Astrocyte (in vitro differentiated cells and primary cell): ENCODE measurements at regions not wholly inside any gene's neighbourhood (a gene's known extent, or its start where the extent isn't known, plus 50 kb on each side); places are given as distances from the start of the nearest gene placed in this dataset.

Experiments used
- DNase-seq: peaks from one replicate; pipeline ENCODE4 v3.0.0-alpha.2; 2010; ENCODE audit warnings: low read depth
- FAIRE-seq: peaks from 2 replicates; lab custom pipeline; 2011; peaks lifted over from hg19 to GRCh38; lab: Jason Lieb, UNC
- H2AFZ ChIP-seq: 2 replicates; pipeline ENCODE4 v1.6.0; 2012; ENCODE audit warnings: low read depth, low read length, inconsistent platforms
- H3K27ac ChIP-seq: 2 replicates; pipeline ENCODE4 v1.5.1; 2011; ENCODE audit warnings: low read depth, low read length, inconsistent platforms
- H3K27me3 ChIP-seq: 2 replicates; pipeline ENCODE4 v1.6.0; 2011; ENCODE audit warnings: low read length, inconsistent platforms; ENCODE audit not compliant: insufficient read depth
- H3K36me3 ChIP-seq: 2 replicates; pipeline ENCODE4 v1.5.1; 2011; ENCODE audit warnings: low read length, inconsistent platforms; ENCODE audit not compliant: insufficient read depth
- H3K4me1 ChIP-seq: 2 replicates; pipeline ENCODE4 v1.5.1; 2011; ENCODE audit warnings: low read length, inconsistent platforms; ENCODE audit not compliant: insufficient read depth
- H3K4me2 ChIP-seq: 2 replicates; pipeline ENCODE4 v1.6.0; 2012; ENCODE audit warnings: low read length, inconsistent platforms
- H3K4me3 ChIP-seq: 2 replicates; pipeline ENCODE4 v1.5.1; 2011; ENCODE audit warnings: low read depth, mild to moderate bottlenecking, low read length, inconsistent platforms; ENCODE audit not compliant: insufficient read depth
- H3K79me2 ChIP-seq: 2 replicates; pipeline ENCODE4 v1.6.0; 2012; ENCODE audit warnings: mild to moderate bottlenecking, low read length, inconsistent platforms; ENCODE audit not compliant: insufficient read depth
- H3K9ac ChIP-seq: 2 replicates; pipeline ENCODE4 v1.6.0; 2012; ENCODE audit warnings: mild to moderate bottlenecking, low read length, inconsistent platforms
- H3K9me3 ChIP-seq: 2 replicates; pipeline ENCODE4 v1.5.1; 2012; ENCODE audit warnings: low read depth, mild to moderate bottlenecking, low read length, inconsistent platforms; ENCODE audit not compliant: insufficient read depth
- H4K20me1 ChIP-seq: 2 replicates; pipeline ENCODE4 v1.6.0; 2012; ENCODE audit warnings: low read length, inconsistent platforms; ENCODE audit not compliant: insufficient read depth
- H3K27ac Mint-ChIP-seq: one replicate; pipeline ENCODE4 v1.8.0; 2021; ENCODE audit warnings: mild to moderate bottlenecking, mixed read lengths; ENCODE audit not compliant: unreplicated experiment
- H3K27me3 Mint-ChIP-seq: one replicate; pipeline ENCODE4 v1.8.0; 2021; ENCODE audit warnings: low read depth, mixed read lengths; ENCODE audit not compliant: unreplicated experiment
- H3K36me3 Mint-ChIP-seq: one replicate; pipeline ENCODE4 v1.8.0; 2021; ENCODE audit warnings: low read depth, mixed read lengths; ENCODE audit not compliant: unreplicated experiment
- H3K4me1 Mint-ChIP-seq: one replicate; pipeline ENCODE4 v1.8.0; 2021; ENCODE audit warnings: low read depth, mixed read lengths; ENCODE audit not compliant: unreplicated experiment
- H3K4me3 Mint-ChIP-seq: one replicate; pipeline ENCODE4 v1.8.0; 2021; ENCODE audit warnings: mild to moderate bottlenecking, moderate library complexity, mixed read lengths; ENCODE audit not compliant: unreplicated experiment
- H3K9me3 Mint-ChIP-seq: one replicate; pipeline ENCODE4 v1.8.0; 2021; ENCODE audit warnings: mild to moderate bottlenecking, mixed read lengths; ENCODE audit not compliant: unreplicated experiment
- EZH2 ChIP-seq: IDR thresholded peaks from 2 replicates; pipeline ENCODE4 v1.6.1; 2012; ENCODE audit warnings: mild to moderate bottlenecking, low read length, inconsistent platforms; ENCODE audit not compliant: insufficient read depth
- TF ChIP-seq, protein P1 (sequence below): IDR thresholded peaks from 2 replicates; pipeline ENCODE4 v1.5.1; 2011; ENCODE audit warnings: low read depth, mild to moderate bottlenecking, inconsistent platforms, low read length, moderate library complexity; ENCODE audit not compliant: insufficient read depth

DNA sequence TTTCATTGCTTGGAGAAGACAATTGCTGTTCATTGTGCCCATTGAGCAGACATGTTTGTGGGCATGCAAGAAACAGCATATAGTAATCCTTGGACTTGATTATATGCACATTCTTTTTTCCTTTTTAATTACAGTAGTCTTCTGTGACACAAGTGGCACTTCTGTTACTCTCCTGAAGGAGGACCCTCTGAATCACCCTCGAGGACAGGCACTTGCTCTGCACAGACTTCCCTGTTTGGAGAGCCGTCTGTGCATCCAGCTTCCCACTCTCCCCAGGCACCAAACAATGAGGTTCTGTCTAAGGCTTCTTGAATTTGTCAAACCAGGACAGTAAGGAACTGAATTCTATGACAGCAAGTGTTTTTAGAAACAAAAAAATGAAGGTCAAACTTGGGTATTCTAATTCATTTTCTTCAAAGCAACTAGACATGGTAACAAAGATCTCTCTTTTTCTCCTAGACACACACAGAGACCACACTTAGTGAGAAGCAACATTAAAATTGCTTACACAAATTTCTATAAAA, 844.6 kb upstream of the ID2 start:
- TF ChIP-seq, protein P1, sequence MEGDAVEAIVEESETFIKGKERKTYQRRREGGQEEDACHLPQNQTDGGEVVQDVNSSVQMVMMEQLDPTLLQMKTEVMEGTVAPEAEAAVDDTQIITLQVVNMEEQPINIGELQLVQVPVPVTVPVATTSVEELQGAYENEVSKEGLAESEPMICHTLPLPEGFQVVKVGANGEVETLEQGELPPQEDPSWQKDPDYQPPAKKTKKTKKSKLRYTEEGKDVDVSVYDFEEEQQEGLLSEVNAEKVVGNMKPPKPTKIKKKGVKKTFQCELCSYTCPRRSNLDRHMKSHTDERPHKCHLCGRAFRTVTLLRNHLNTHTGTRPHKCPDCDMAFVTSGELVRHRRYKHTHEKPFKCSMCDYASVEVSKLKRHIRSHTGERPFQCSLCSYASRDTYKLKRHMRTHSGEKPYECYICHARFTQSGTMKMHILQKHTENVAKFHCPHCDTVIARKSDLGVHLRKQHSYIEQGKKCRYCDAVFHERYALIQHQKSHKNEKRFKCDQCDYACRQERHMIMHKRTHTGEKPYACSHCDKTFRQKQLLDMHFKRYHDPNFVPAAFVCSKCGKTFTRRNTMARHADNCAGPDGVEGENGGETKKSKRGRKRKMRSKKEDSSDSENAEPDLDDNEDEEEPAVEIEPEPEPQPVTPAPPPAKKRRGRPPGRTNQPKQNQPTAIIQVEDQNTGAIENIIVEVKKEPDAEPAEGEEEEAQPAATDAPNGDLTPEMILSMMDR: no peak
- TF ChIP-seq EZH2: no peak
- Histone ChIP-seq H3K79me2 (no peaks in the 10 kb centered on the region), H4K20me1 (no peaks in the 10 kb centered on the region), H2AFZ (no peak overlapping the region), H3K4me1 (no peaks in the 10 kb centered on the region), H3K4me3 (no peak overlapping the region), H3K36me3 (no peaks in the 10 kb centered on the region), H3K9me3 (no peaks in the 10 kb centered on the region), H3K9ac (no peak overlapping the region), H3K4me2 (no peak overlapping the region), H3K27me3 (no peaks in the 10 kb centered on the region), H3K27ac (no peak overlapping the region)
- no peak for DNase-seq
- Mint-ChIP-seq H3K27ac (no peak overlapping the region), H3K4me3 (no peak overlapping the region), H3K27me3 (peaks cover 4% of the 10 kb centered on the region), H3K4me1 (no peaks in the 10 kb centered on the region), H3K36me3 (no peaks in the 10 kb centered on the region), H3K9me3 (peaks cover 4% of the 10 kb centered on the region)
- FAIRE-seq: no peak

DNA sequence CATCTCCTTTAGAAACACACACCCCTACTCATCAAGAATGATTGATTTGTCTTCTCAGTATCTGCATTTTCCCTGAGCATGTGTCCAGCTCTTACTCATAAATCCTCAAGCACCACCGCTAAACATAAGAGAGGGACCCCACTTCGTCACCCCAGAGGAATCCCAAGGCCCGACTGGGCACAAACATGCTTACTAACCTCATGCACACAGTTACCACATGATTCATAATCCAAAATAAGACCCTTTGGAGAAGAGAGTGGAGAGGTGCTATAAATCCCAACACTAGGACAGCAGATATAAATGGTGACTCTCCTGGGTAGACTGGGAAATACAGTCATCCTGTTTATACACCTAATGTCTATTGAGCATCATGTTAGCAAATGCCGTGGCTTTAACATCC, 843.2 kb upstream of the ID2 start:
- Histone ChIP-seq H2AFZ (no peak overlapping the region), H3K27me3 (no peaks in the 10 kb centered on the region), H3K4me2 (no peak overlapping the region), H3K79me2 (no peaks in the 10 kb centered on the region), H3K27ac (no peak overlapping the region), H3K9ac (no peak overlapping the region), H3K4me3 (no peak overlapping the region), H3K9me3 (no peaks in the 10 kb centered on the region), H3K4me1 (no peaks in the 10 kb centered on the region), H3K36me3 (no peaks in the 10 kb centered on the region), H4K20me1 (no peaks in the 10 kb centered on the region)
- FAIRE-seq (no peak), DNase-seq (peak; percentile 50)
- Mint-ChIP-seq H3K4me3 (no peak overlapping the region), H3K27ac (no peak overlapping the region), H3K4me1 (no peaks in the 10 kb centered on the region), H3K9me3 (peaks cover 4% of the 10 kb centered on the region), H3K36me3 (no peaks in the 10 kb centered on the region), H3K27me3 (no peaks in the 10 kb centered on the region)
- TF ChIP-seq, protein P1: no peak
- TF ChIP-seq EZH2: no peak

DNA sequence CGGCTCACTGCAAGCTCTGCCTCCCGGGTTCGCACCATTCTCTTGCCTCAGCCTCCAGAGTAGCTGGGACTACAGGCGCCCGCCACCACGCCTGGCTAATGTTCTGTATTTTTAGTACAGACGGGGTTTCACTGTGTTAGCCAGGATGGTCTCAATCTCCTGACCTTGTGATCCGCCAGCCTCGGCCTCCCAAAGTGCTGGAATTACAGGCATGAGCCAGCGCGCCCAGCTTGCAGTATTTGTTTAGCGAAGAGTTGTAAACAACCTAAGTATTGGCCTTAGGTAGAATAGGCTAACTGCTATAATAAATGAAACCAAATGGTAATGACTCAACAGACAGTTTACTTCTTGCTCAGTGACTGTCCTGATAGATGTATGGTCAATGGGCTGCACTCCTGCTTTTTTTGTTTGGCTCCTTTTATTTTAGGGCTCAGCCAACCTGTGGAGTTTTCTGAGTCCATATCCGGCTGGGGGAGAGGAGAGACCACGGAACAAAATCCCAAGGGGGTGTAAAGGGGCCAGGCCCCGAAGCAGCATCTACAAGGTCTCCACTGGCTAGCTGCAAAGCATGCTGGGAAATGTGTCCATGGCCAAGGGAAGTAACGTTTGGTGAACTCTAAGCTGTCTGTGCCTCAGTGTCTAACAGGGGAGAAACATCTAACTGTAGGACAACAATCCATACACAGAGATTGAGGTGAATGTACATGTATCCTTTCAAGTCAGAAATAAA, 841.0 kb upstream of the ID2 start:
- no peaks in the 10 kb centered on the region for H3K36me3 Mint-ChIP-seq
- H3K4me3 ChIP-seq: no peak overlapping the region
- FAIRE-seq (no peak), DNase-seq (no peak)
- H3K4me3 Mint-ChIP-seq: no peak overlapping the region
- no peak overlapping the region for H3K4me2 ChIP-seq
- H3K36me3 ChIP-seq: no peaks in the 10 kb centered on the region
- H3K27me3 Mint-ChIP-seq: no peaks in the 10 kb centered on the region
- H3K4me1 ChIP-seq: peaks cover 11% of the 10 kb centered on the region
- no peak overlapping the region for H3K27ac ChIP-seq
- peaks cover 7% of the 10 kb centered on the region for H3K4me1 Mint-ChIP-seq
- H3K9me3 ChIP-seq: no peaks in the 10 kb centered on the region
- no peak overlapping the region for H3K27ac Mint-ChIP-seq
- H3K27me3 ChIP-seq: no peaks in the 10 kb centered on the region
- peaks cover 4% of the 10 kb centered on the region for H3K9me3 Mint-ChIP-seq
- H3K79me2 ChIP-seq: no peaks in the 10 kb centered on the region
- no peak for TF ChIP-seq EZH2
- TF ChIP-seq, protein P1: no peak
- H2AFZ ChIP-seq: no peak overlapping the region
- H4K20me1 ChIP-seq: no peaks in the 10 kb centered on the region
- H3K9ac ChIP-seq: no peak overlapping the region
